H1 (cell line): ENCODE measurements at regions not wholly inside any gene's neighbourhood (a gene's known extent, or its start where the extent isn't known, plus 50 kb on each side); places are given as distances from the start of the nearest gene placed in this dataset.

Experiments
- ATF3 ChIP-seq: IDR thresholded peaks from 2 replicates; pipeline ENCODE4 v1.6.1; 2011; ENCODE audit warnings: low read depth, mild to moderate bottlenecking, low read length; ENCODE audit not compliant: insufficient read depth
- CHD2 ChIP-seq: IDR thresholded peaks from 2 replicates; pipeline ENCODE4 v1.6.1; 2012; ENCODE audit warnings: low read length, improper control_type of control experiment
- CHD7 ChIP-seq: fragments of 300-600 bp; sonication (generic); IDR thresholded peaks from 2 replicates; pipeline ENCODE4 v1.7.1; 2012; ENCODE audit warnings: low read length, moderate library complexity, mild to moderate bottlenecking, inconsistent platforms; ENCODE audit not compliant: insufficient replicate concordance
- GABPA ChIP-seq: IDR thresholded peaks from 2 replicates; pipeline ENCODE4 v1.6.1; 2011; ENCODE audit warnings: mild to moderate bottlenecking, low read length, moderate library complexity, borderline replicate concordance; ENCODE audit not compliant: insufficient read depth
- NRF1 ChIP-seq: IDR thresholded peaks from 2 replicates; pipeline ENCODE4 v1.6.1; 2011; ENCODE audit warnings: mild to moderate bottlenecking, low read depth, low read length, improper control_type of control experiment
- POLR2A ChIP-seq, 2 experiments: IDR thresholded peaks; 1 replicate in 1 of 2; 2 replicates in 1 of 2; pipeline ENCODE4 v1.6.1; 2011; ENCODE audit warnings: low read depth in 2 of 2, low read length in 2 of 2, mild to moderate bottlenecking in 2 of 2; ENCODE audit errors: control extremely low read depth in 1 of 2
- TAF1 ChIP-seq: IDR thresholded peaks from 2 replicates; pipeline ENCODE4 v1.6.1; 2011; ENCODE audit warnings: mild to moderate bottlenecking, low read depth, low read length
- TF ChIP-seq, protein P1 (sequence below): IDR thresholded peaks from 2 replicates; pipeline ENCODE4 v1.6.1; 2012; ENCODE audit warnings: inconsistent platforms

- TF ChIP-seq CHD7: no peak
- no peak for TF ChIP-seq NRF1
- TF ChIP-seq POLR2A (IDR thresholded peaks at IDR 0.05; ENCODE audit: control extremely low read depth in 1 of 2, low read depth in 2 of 2, low read length in 2 of 2): no peak
- no peak for TF ChIP-seq TAF1
- TF ChIP-seq, protein P1, sequence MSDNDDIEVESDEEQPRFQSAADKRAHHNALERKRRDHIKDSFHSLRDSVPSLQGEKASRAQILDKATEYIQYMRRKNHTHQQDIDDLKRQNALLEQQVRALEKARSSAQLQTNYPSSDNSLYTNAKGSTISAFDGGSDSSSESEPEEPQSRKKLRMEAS: no peak
- TF ChIP-seq ATF3: no peak
- TF ChIP-seq CHD2: no peak
- TF ChIP-seq GABPA: no peak
These were observed 183.6 kb upstream of the NR5A2 start (continued) for GRCh38 chr1:199843861-199844260.
